ENCODE measurements at regions not wholly inside any gene's neighbourhood (a gene's known extent, or its start where the extent isn't known, plus 50 kb on each side); places are given as distances from the start of the nearest gene placed in this dataset.
A peak's percentile ranks its signal among the peaks of the same experiment; 100 is the strongest.
"Not testable (repeated sequence)": the region's sequence is repeated elsewhere in the genome, so short reads cannot be mapped to it uniquely, and the experiment has no call there.

- no peak for DNase-seq (ENCODE audit: low read depth)
Observed at GRCh38 chr5:84790406-84790805, 405.7 kb upstream of the EDIL3 start.

- DNase-seq (ENCODE audit: low read depth) = no peak
Observed at GRCh38 chr5:84783003-84783402, 398.3 kb upstream of the EDIL3 start.

- DNase-seq (ENCODE audit: low read depth) = peak; percentile 6
Observed at GRCh38 chr5:84779186-84779585, 394.5 kb upstream of the EDIL3 start.

GRCh38 chr5:84764227-84764626 is 379.5 kb upstream of the EDIL3 start:
- DNase-seq (ENCODE audit: low read depth) = no peak

GRCh38 chr5:84758008-84758407 is 373.3 kb upstream of the EDIL3 start:
- DNase-seq (ENCODE audit: low read depth) = no peak

- DNase-seq (ENCODE audit: low read depth) = no peak
Observed at GRCh38 chr5:84752780-84753179, 368.1 kb upstream of the EDIL3 start.

GRCh38 chr5:84748313-84748712 is 363.6 kb upstream of the EDIL3 start:
- DNase-seq (ENCODE audit: low read depth) = no peak

GRCh38 chr5:84746280-84746679 is 361.6 kb upstream of the EDIL3 start:
- not testable (repeated sequence) for DNase-seq (ENCODE audit: low read depth)

- no peak for DNase-seq (ENCODE audit: low read depth)
Observed at GRCh38 chr5:84741056-84741455, 356.4 kb upstream of the EDIL3 start.

GRCh38 chr5:84729326-84729725 is 344.6 kb upstream of the EDIL3 start:
- DNase-seq (ENCODE audit: low read depth) = peak; percentile 37

GRCh38 chr5:84727708-84728107 is 343.0 kb upstream of the EDIL3 start:
- no peak for DNase-seq (ENCODE audit: low read depth)

- DNase-seq (ENCODE audit: low read depth) = no peak
Observed at GRCh38 chr5:84725946-84726570, 341.4 kb upstream of the EDIL3 start.

- DNase-seq (ENCODE audit: low read depth) = peak; percentile 61
Observed at GRCh38 chr5:84724683-84725082, 340.0 kb upstream of the EDIL3 start.

GRCh38 chr5:84724181-84724580 is 339.5 kb upstream of the EDIL3 start:
- DNase-seq (ENCODE audit: low read depth) = no peak

GRCh38 chr5:84718377-84718776 is 333.7 kb upstream of the EDIL3 start:
- DNase-seq (ENCODE audit: low read depth) = no peak

- DNase-seq (ENCODE audit: low read depth) = no peak
Observed at GRCh38 chr5:84715686-84716085, 331.0 kb upstream of the EDIL3 start.

GRCh38 chr5:84715091-84715490 is 330.4 kb upstream of the EDIL3 start:
- no peak for DNase-seq (ENCODE audit: low read depth)

- no peak for DNase-seq (ENCODE audit: low read depth)
Observed at GRCh38 chr5:84709075-84709474, 324.4 kb upstream of the EDIL3 start.

- DNase-seq (ENCODE audit: low read depth) = no peak
Observed at GRCh38 chr5:84706678-84707641, 322.3 kb upstream of the EDIL3 start.

GRCh38 chr5:84700545-84700944 is 315.9 kb upstream of the EDIL3 start:
- DNase-seq (ENCODE audit: low read depth) = not testable (repeated sequence)

- DNase-seq (ENCODE audit: low read depth) = peak; percentile 94
Observed at GRCh38 chr5:84696651-84697050, 312.0 kb upstream of the EDIL3 start.

GRCh38 chr5:84695330-84695729 is 310.6 kb upstream of the EDIL3 start:
- no peak for DNase-seq (ENCODE audit: low read depth)

GRCh38 chr5:84693256-84693655 is 308.6 kb upstream of the EDIL3 start:
- DNase-seq (ENCODE audit: low read depth) = no peak

All from HT1080 (cell line).